Gastrocnemius medialis (tissue), 4 donors: ENCODE measurements at regions not wholly inside any gene's neighbourhood (a gene's known extent, or its start where the extent isn't known, plus 50 kb on each side); places are given as distances from the start of the nearest gene placed in this dataset.

Source experiments
- ATAC-seq, 2 donors: fragments of 150-250 bp; one replicate each; pipeline ENCODE4 v1.9.1; 2016
- DNase-seq, 2 donors: peaks; one replicate each; pipeline ENCODE4 v3.0.0-alpha.2; 2019
- H3K27ac ChIP-seq, 4 donors: fragments of 200-600 bp; sonication (generic); 1 replicate in 1 of 4; 2 replicates in 3 of 4; pipeline ENCODE4 v1.5.1; 2016 to 2018; ENCODE audit warnings: mild to moderate bottlenecking in 2 of 4, moderate library complexity in 1 of 4
- H3K27me3 ChIP-seq, 3 donors: fragments of 200-600 bp; sonication (generic) in 2 of 3; 1 replicate in 1 of 3; 2 replicates in 2 of 3; pipeline versions ENCODE4 v1.5.1 to v1.6.0; 2016 to 2019; ENCODE audit warnings: mild to moderate bottlenecking in 1 of 3, moderate library complexity in 1 of 3
- H3K36me3 ChIP-seq, 2 donors: fragments of 200-600 bp; sonication (generic) in 1 of 2; one replicate each; pipeline ENCODE4 v1.5.1; 2017 to 2018
- H3K4me1 ChIP-seq, 2 donors: fragments of 200-600 bp; sonication (generic) in 1 of 2; one replicate each; pipeline ENCODE4 v1.5.1; 2016 to 2017; ENCODE audit warnings: mild to moderate bottlenecking in 2 of 2
- H3K4me3 ChIP-seq, 4 donors: fragments of 200-600 bp; sonication (generic) in 3 of 4; 1 replicate in 1 of 4; 2 replicates in 3 of 4; pipeline ENCODE4 v1.5.1; 2016 to 2019; ENCODE audit warnings: mild to moderate bottlenecking in 2 of 4
- H3K9me3 ChIP-seq, 3 donors: fragments of 200-600 bp; sonication (generic) in 2 of 3; 1 replicate in 1 of 3; 2 replicates in 2 of 3; pipeline ENCODE4 v1.5.1; 2016 to 2019
- POLR2A ChIP-seq, 2 donors: fragments of 450-650 bp; IDR thresholded peaks; one replicate each; pipeline ENCODE4 v1.6.1; 2017; ENCODE audit warnings: antibody characterized with exemption in 2 of 2, mild to moderate bottlenecking in 2 of 2, moderate library complexity in 2 of 2
- in situ Hi-C, 4 donors: fragments of 200-750 bp; cut with MboI; loops; one replicate each; pipeline versions ENCODE4 v1.15.0 to v1.8.0; 2017; ENCODE audit warnings: low sequenced_read_pairs in 4 of 4
- intact Hi-C: fragments of 100-400 bp; cut with DNase I; formaldehyde crosslinking; loops from one replicate; pipeline ENCODE4 v1.15.1; 2023; ENCODE audit warnings: low total_unique reads
- TF ChIP-seq, protein P1 (sequence below), 5 experiments: fragments of 450-650 bp in 3 of 5; fragments of 200-600 bp in 2 of 5; sonication (generic) in 2 of 5; IDR thresholded peaks in 4 of 5; conservative IDR thresholded peaks in 1 of 5; 1 replicate in 4 of 5; 2 replicates in 1 of 5; pipeline ENCODE4 v1.5.1; 2016 to 2019; ENCODE audit warnings: antibody characterized with exemption in 5 of 5, mild to moderate bottlenecking in 3 of 5, moderate library complexity in 3 of 5

DNA sequence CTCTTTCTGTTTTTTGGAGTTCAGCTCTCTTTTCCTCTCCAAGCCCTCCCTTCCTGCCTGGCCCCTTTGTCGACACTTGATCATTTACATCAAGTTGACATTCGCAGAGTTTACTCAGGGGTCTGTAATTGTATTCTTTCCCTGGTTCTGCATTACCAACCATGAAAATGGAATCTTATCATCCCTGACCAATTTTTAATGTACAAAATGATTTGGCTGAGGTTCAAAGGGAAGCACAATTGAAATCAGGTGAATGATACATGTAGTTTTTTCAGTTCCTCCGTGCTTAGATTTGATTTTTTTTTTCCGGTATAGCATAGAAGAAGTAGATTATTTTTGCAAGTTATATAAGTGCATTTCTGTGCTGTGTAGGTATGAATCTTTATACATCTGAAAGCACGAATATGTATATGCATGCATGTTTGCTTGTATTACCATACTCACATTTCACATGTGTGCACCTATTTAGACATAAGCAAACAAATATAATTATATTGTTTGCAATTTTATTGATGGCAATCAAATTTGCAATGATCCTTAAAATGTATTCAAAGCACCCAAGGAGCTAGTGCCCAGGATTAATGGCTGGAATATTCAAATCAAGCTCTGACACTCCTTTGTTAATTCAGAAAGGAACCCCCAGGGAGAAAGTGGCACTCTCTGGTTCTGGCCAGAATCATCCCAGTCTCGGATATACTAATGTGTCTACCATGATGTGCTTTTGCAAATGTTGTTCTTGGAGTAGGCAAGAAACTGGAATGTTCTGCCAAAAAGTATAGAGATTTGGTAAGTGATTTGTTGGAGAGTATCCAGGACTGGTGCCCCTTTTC lies 189.3 kb downstream of the VRK1 start:
- TF ChIP-seq, protein P1, sequence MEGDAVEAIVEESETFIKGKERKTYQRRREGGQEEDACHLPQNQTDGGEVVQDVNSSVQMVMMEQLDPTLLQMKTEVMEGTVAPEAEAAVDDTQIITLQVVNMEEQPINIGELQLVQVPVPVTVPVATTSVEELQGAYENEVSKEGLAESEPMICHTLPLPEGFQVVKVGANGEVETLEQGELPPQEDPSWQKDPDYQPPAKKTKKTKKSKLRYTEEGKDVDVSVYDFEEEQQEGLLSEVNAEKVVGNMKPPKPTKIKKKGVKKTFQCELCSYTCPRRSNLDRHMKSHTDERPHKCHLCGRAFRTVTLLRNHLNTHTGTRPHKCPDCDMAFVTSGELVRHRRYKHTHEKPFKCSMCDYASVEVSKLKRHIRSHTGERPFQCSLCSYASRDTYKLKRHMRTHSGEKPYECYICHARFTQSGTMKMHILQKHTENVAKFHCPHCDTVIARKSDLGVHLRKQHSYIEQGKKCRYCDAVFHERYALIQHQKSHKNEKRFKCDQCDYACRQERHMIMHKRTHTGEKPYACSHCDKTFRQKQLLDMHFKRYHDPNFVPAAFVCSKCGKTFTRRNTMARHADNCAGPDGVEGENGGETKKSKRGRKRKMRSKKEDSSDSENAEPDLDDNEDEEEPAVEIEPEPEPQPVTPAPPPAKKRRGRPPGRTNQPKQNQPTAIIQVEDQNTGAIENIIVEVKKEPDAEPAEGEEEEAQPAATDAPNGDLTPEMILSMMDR (IDR thresholded peaks at IDR 0.05 in 4 of 5, conservative IDR thresholded peaks at IDR 0.05 in 1 of 5): no peak
- TF ChIP-seq POLR2A (IDR thresholded peaks at IDR 0.05): no peak
- H3K4me1 ChIP-seq: no peaks in the 10 kb centered on the region
- intact Hi-C loops: no loop called here
- no peaks in the 10 kb centered on the region for H3K27me3 ChIP-seq
- in situ Hi-C loops: no loop called here
- no peaks in the 10 kb centered on the region for H3K36me3 ChIP-seq
- H3K4me3 ChIP-seq: no peak overlapping the region
- no peaks in the 10 kb centered on the region for H3K9me3 ChIP-seq
- DNase-seq: no peak
- no peak for ATAC-seq
- no peak overlapping the region for H3K27ac ChIP-seq

DNA sequence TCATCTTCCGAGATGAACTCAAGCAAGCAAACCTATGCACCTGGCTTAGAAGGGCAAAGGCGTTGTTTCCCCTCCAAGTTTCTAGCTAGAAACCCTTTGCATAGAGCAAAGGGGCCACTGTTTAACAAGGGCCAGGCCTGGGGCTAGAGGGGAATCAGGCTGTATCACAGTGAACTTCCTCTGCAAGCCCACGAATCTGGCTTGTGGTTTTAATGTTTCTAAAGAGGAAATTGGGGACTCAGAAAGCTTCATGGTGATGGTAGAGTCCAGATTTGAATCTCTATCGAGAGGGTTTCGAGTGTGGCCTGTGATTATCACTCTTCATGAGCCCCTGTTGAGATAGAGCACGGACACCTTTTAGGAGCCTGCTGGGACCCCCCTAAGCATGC lies 189.9 kb downstream of the VRK1 start:
- Histone ChIP-seq H3K27ac (no peak overlapping the region), H3K4me3 (no peak overlapping the region), H3K27me3 (no peaks in the 10 kb centered on the region), H3K36me3 (no peaks in the 10 kb centered on the region), H3K4me1 (no peaks in the 10 kb centered on the region), H3K9me3 (no peaks in the 10 kb centered on the region)
- intact Hi-C loops: no loop called here
- TF ChIP-seq POLR2A (IDR thresholded peaks at IDR 0.05): no peak
- TF ChIP-seq, protein P1 (IDR thresholded peaks at IDR 0.05 in 4 of 5, conservative IDR thresholded peaks at IDR 0.05 in 1 of 5): no peak
- ATAC-seq (no peak), DNase-seq (no peak)
- in situ Hi-C loops: no loop called here

DNA sequence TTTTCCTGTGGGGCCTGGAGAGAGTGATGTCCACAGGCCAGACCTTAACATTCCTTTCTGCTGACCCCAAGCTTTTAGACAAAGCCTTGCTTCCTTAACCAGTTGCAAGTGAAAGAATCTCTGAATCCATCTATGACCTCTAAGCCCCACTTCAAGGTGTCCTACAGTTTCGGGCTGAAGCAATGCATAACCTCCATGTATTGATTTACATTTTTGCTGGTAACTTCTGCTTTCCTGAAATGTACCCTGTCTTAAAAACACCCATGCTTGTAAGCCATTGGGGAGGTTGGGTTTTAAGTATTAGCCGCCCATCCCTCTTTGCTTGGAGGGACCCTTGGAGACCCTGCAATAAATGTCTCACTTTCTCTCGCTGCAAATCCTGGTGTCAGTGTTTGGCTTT lies 190.6 kb downstream of the VRK1 start:
- Histone ChIP-seq H3K4me3 (no peak overlapping the region), H3K27me3 (no peaks in the 10 kb centered on the region), H3K4me1 (no peaks in the 10 kb centered on the region), H3K9me3 (no peaks in the 10 kb centered on the region), H3K27ac (no peak overlapping the region), H3K36me3 (no peaks in the 10 kb centered on the region)
- DNase-seq (no peak), ATAC-seq (no peak)
- in situ Hi-C loops (no loop called here), intact Hi-C loops (no loop called here)
- no peak for TF ChIP-seq POLR2A (IDR thresholded peaks at IDR 0.05)
- TF ChIP-seq, protein P1 (IDR thresholded peaks at IDR 0.05 in 4 of 5, conservative IDR thresholded peaks at IDR 0.05 in 1 of 5): no peak

DNA sequence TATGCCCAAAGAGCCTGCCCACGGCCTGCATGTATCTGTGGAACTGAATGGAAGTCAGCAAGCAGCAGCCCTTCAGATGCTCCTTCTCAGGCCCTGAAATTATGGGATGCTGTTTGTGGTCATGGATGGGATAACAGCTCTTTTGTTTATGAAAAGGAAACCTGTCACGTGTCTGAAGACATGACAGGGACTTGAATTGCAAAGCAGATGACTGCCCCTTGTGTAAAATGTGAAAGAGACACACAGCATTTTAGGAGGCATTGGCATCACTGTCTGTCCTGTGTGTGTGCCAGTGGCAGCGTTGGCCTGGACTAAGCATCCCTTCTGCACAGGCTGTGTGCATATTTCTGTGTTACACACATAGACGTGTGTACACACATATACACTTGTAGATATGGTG lies 192.1 kb downstream of the VRK1 start:
- TF ChIP-seq, protein P1 (IDR thresholded peaks at IDR 0.05 in 4 of 5, conservative IDR thresholded peaks at IDR 0.05 in 1 of 5): no peak
- no peak for TF ChIP-seq POLR2A (IDR thresholded peaks at IDR 0.05)
- no peaks in the 10 kb centered on the region for H3K9me3 ChIP-seq
- no peak for ATAC-seq
- intact Hi-C loops (no loop called here), in situ Hi-C loops (no loop called here)
- DNase-seq: no peak
- no peaks in the 10 kb centered on the region for H3K36me3 ChIP-seq
- no peak overlapping the region for H3K27ac ChIP-seq
- no peaks in the 10 kb centered on the region for H3K4me1 ChIP-seq
- H3K4me3 ChIP-seq: no peak overlapping the region
- H3K27me3 ChIP-seq: no peaks in the 10 kb centered on the region

DNA sequence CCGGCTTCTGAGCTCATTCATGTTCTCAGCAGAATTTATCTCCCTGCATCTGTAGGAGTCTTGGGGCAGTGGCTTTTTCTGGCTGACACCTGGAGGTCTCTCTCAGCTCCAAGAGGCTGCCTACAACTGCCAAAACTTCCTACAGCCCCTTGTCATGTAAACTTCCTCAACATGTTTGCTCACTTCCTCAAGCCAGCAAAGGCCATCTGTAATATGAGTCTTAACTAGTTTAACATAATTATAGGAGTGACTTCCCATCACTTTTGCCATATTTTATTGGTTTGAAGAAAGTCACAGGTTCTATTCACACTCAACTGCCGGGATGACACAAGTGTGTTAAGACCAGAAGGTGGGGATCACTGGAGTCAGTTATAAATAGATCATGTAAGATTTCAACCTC lies 194.0 kb downstream of the VRK1 start:
- TF ChIP-seq, protein P1 (IDR thresholded peaks at IDR 0.05 in 4 of 5, conservative IDR thresholded peaks at IDR 0.05 in 1 of 5): no peak
- TF ChIP-seq POLR2A (IDR thresholded peaks at IDR 0.05): no peak
- Histone ChIP-seq H3K4me1 (no peaks in the 10 kb centered on the region), H3K27me3 (no peaks in the 10 kb centered on the region), H3K36me3 (no peaks in the 10 kb centered on the region), H3K4me3 (no peak overlapping the region), H3K27ac (no peak overlapping the region), H3K9me3 (no peaks in the 10 kb centered on the region)
- intact Hi-C loops: no loop called here
- no peak for DNase-seq
- in situ Hi-C loops: no loop called here
- no peak for ATAC-seq
